Neuronal stem cell (in vitro differentiated cells): ENCODE measurements at regions not wholly inside any gene's neighbourhood (a gene's known extent, or its start where the extent isn't known, plus 50 kb on each side); places are given as distances from the start of the nearest gene placed in this dataset.

Experiments
- DNase-seq: peaks from one replicate; pipeline ENCODE4 v3.0.0-alpha.2; 2013; ENCODE audit warnings: low spot score
- H2AFZ ChIP-seq: one replicate; pipeline ENCODE4 v1.6.1; 2013; ENCODE audit warnings: mild to moderate bottlenecking, low read length, inconsistent platforms
- H2AK5ac ChIP-seq: 2 replicates; pipeline ENCODE4 v1.6.1; 2013; ENCODE audit warnings: low read depth, mild to moderate bottlenecking, inconsistent platforms, low read length, moderate library complexity, mixed read lengths
- H2BK120ac ChIP-seq: 2 replicates; pipeline ENCODE4 v1.6.1; 2013; ENCODE audit warnings: low read depth, mild to moderate bottlenecking, inconsistent platforms, low read length, moderate library complexity, mixed read lengths
- H2BK12ac ChIP-seq: one replicate; pipeline ENCODE4 v1.6.1; 2013; ENCODE audit warnings: low read length, inconsistent platforms
- H2BK15ac ChIP-seq: 2 replicates; pipeline ENCODE4 v1.6.1; 2013; ENCODE audit warnings: mild to moderate bottlenecking, low read length, inconsistent platforms, mixed read lengths
- H2BK5ac ChIP-seq: one replicate; pipeline ENCODE4 v1.6.1; 2013; ENCODE audit warnings: inconsistent platforms, mild to moderate bottlenecking, low read length, moderate library complexity
- H3K14ac ChIP-seq: one replicate; pipeline ENCODE4 v1.6.1; 2013; ENCODE audit warnings: low read length, inconsistent platforms
- H3K18ac ChIP-seq: 2 replicates; pipeline ENCODE4 v1.6.1; 2013; ENCODE audit warnings: low read length, inconsistent platforms
- H3K23ac ChIP-seq: 2 replicates; pipeline ENCODE4 v1.6.1; 2013; ENCODE audit warnings: low read depth, mild to moderate bottlenecking, mixed read lengths, low read length, inconsistent platforms; ENCODE audit not compliant: poor library complexity
- H3K27ac ChIP-seq: replicated peaks from 3 replicates; pipeline ENCODE4 v1.5.1; 2013; ENCODE audit warnings: low read length, inconsistent platforms
- H3K27me3 ChIP-seq, 3 experiments: 2 replicates each; pipeline ENCODE4 v1.6.1; 2013; ENCODE audit warnings: low read length in 3 of 3, mild to moderate bottlenecking in 2 of 3, inconsistent platforms in 1 of 3, low read depth in 1 of 3, mixed read lengths in 1 of 3, moderate library complexity in 1 of 3; ENCODE audit not compliant: control insufficient read depth in 3 of 3, insufficient read depth in 3 of 3
- H3K36me3 ChIP-seq, 2 donors: replicated peaks in 1 of 2; 2 replicates each; pipeline ENCODE4 v1.6.1; 2013; ENCODE audit warnings: low read length in 2 of 2; ENCODE audit not compliant: control insufficient read depth in 2 of 2, insufficient read depth in 2 of 2
- H3K4ac ChIP-seq: 2 replicates; pipeline ENCODE4 v1.6.1; 2013; ENCODE audit warnings: inconsistent platforms, mild to moderate bottlenecking, low read length, moderate library complexity
- H3K4me1 ChIP-seq, 2 donors: 1 replicate in 1 of 2; 2 replicates in 1 of 2; pipeline ENCODE4 v1.6.1; 2013; ENCODE audit warnings: low read length in 2 of 2, low read depth in 1 of 2; ENCODE audit not compliant: control insufficient read depth in 2 of 2, insufficient read depth in 1 of 2
- H3K4me2 ChIP-seq: one replicate; pipeline ENCODE4 v1.6.1; 2013; ENCODE audit warnings: mild to moderate bottlenecking, low read length, inconsistent platforms; ENCODE audit not compliant: insufficient read depth, poor library complexity, severe bottlenecking
- H3K4me3 ChIP-seq, 2 donors: 2 replicates each; pipeline ENCODE4 v1.5.1; 2013; ENCODE audit warnings: low read length in 2 of 2, mild to moderate bottlenecking in 2 of 2, inconsistent platforms in 1 of 2, moderate library complexity in 1 of 2
- H3K79me1 ChIP-seq: one replicate; pipeline ENCODE4 v1.6.1; 2013; ENCODE audit warnings: low read depth, mild to moderate bottlenecking, inconsistent platforms, low read length, moderate library complexity
- H3K9ac ChIP-seq: one replicate; pipeline ENCODE4 v1.6.1; 2013; ENCODE audit warnings: mild to moderate bottlenecking, low read depth, low read length, inconsistent platforms; ENCODE audit not compliant: poor library complexity
- H3K9me3 ChIP-seq, 2 donors: replicated peaks in 1 of 2; 2 replicates each; pipeline versions ENCODE3 to v1.6.1; 2013; ENCODE audit warnings: low read length in 2 of 2, mild to moderate bottlenecking in 2 of 2, inconsistent platforms in 1 of 2, low read depth in 1 of 2, mixed read lengths in 1 of 2, moderate library complexity in 1 of 2; ENCODE audit not compliant: control insufficient read depth in 2 of 2, insufficient read depth in 1 of 2
- H4K8ac ChIP-seq: one replicate; pipeline ENCODE4 v1.6.1; 2013; ENCODE audit warnings: low read depth, mild to moderate bottlenecking, inconsistent platforms, low read length, moderate library complexity
- H4K91ac ChIP-seq: one replicate; pipeline ENCODE4 v1.6.1; 2013; ENCODE audit warnings: low read length, low read depth, mild to moderate bottlenecking, inconsistent platforms; ENCODE audit not compliant: poor library complexity
- WGBS, 2 donors: extraction: QIAGEN DNeasy Blood & Tissue Kit; methylation state at CpG; one replicate each; pipeline ENCODE4 v1.1.7; 2013; ENCODE audit warnings: missing lambda C conversion rate in 2 of 2, mixed read lengths in 1 of 2; ENCODE audit not compliant: insufficient read length in 2 of 2, insufficient replicate concordance in 1 of 2; ENCODE audit errors: extremely low coverage in 2 of 2; 5-methylcytosine and 5-hydroxymethylcytosine counted together

DNA sequence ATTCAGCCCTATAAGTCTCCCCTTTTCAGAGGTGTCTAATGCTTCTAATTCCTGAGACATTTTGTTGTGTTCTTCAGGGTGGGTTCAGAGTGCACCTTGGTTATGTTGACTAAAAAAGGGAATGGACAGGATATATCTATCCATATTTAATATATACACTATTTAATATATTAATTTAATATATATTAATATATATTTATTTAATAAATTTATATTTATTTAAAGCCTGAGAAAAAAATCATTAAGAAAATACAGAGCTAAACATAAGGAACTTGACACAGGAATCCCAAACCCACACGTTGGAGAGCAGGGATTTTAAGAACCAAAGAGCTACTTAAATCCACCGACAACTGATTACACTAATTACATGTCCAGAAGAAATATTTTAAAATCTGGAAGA, 674.2 kb upstream of the KIRREL3 start:
- no peak overlapping the region for H2BK15ac ChIP-seq
- no peak overlapping the region for H2AK5ac ChIP-seq
- no peak overlapping the region for H4K91ac ChIP-seq
- H3K79me1 ChIP-seq: no peaks in the 10 kb centered on the region
- no peak for DNase-seq
- H3K9ac ChIP-seq: no peak overlapping the region
- no peak overlapping the region for H3K18ac ChIP-seq
- H3K36me3 ChIP-seq: no peaks in the 10 kb centered on the region
- no peaks in the 10 kb centered on the region for H3K27me3 ChIP-seq
- no CpG with 5 or more reads among the region's 2 CpGs for WGBS, 2 donors
- no peak overlapping the region for H3K14ac ChIP-seq
- no peak overlapping the region for H3K27ac ChIP-seq
- H3K23ac ChIP-seq: no peak overlapping the region
- H4K8ac ChIP-seq: no peak overlapping the region
- H2AFZ ChIP-seq: no peak overlapping the region
- no peak overlapping the region for H3K4ac ChIP-seq
- H3K9me3 ChIP-seq: no peaks in the 10 kb centered on the region
- H2BK12ac ChIP-seq: no peak overlapping the region
- H3K4me1 ChIP-seq: peaks cover 5 to 13% of the 10 kb centered on the region in 2 donors
- no peak overlapping the region for H3K4me3 ChIP-seq
- no peak overlapping the region for H2BK5ac ChIP-seq
- H3K4me2 ChIP-seq: no peak overlapping the region
- H2BK120ac ChIP-seq: no peak overlapping the region

DNA sequence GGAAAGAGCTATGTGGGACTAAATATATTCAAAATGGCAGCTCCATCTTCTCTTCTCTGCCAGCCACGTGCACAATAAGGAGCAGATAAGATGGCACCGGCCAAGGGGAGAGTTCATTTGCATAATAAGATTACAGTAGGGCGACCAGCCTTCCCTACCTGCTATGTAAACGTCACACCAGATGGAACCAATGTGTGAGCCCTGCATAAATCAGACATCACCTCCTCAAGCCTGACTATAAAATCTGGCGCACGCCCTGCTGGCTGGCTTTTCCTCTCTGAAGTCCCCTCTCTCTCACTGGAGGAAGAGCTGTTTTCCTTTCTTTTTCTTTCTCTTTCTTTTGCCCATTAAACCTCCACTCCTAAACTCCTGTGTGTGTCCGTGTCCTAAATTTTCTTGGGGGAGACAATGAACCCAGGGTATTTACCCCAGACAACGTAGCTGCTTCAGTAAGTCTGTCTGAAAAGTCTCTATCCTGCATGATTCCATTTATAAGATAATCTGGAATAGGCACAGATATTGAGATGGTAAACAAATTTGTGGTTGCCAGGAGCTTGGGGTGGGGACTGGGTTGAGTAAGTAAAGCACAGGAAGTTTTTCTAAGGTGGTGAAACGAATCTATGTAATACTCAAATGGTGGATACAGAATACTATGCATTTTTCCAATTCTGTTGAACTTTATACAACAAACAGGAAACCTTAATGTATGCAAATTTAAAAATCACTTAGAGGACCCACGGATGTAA, 670.0 kb upstream of the KIRREL3 start:
- Histone ChIP-seq H3K18ac (no peak overlapping the region), H3K23ac (no peak overlapping the region), H2BK12ac (no peak overlapping the region), H2BK5ac (no peak overlapping the region), H3K9ac (no peak overlapping the region), H3K4me2 (no peak overlapping the region), H3K9me3 (no peaks in the 10 kb centered on the region), H3K4ac (no peak overlapping the region), H2BK120ac (no peak overlapping the region), H2BK15ac (no peak overlapping the region), H4K91ac (no peak overlapping the region), H2AFZ (peak overlapping the region; percentile 49), H3K36me3 (no peaks in the 10 kb centered on the region), H3K4me3 (no peak overlapping the region), H2AK5ac (no peak overlapping the region), H3K4me1 (peaks cover 0 to 2% of the 10 kb centered on the region in 2 donors), H4K8ac (no peak overlapping the region), H3K79me1 (no peaks in the 10 kb centered on the region), H3K27ac (no peak overlapping the region), H3K14ac (no peak overlapping the region), H3K27me3 (no peaks in the 10 kb centered on the region)
- DNase-seq: no peak
- no CpG with 5 or more reads among the region's 10 CpGs for WGBS, 2 donors

DNA sequence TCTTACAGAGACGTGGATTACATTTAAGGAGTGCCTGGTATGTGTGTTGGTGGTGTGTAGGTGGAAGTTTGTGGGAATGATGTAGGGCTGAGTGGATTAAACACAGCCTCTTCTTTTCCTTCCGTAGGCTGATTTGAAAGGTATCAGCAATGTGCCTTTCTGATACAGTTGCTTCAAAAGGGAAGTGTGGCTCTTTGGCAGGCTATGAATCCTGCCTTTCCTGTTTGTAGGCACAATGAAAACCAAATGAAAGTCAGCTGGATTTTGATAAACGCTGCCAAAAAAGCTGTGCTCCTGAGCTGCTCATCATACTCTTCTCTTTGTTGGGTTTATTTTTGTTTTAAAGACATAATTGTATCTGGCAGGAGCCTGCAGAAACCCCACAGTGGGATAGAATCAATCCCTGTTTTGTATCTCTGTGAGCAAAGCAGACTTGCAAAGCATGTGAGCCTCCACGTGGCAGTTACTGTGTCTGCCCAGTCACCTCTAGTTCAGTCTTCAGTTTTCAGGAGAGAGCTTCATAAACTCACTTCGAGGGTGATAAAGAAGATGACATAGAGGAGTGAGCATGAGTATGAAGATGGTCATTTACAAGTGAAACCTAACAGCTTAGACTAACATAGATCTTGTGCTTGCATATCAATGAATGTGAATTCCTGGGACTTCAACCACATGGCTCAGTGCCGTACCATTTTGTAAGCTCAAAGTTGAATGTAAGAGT, 655.7 kb upstream of the KIRREL3 start:
- Histone ChIP-seq H2AK5ac (no peak overlapping the region), H3K9ac (no peak overlapping the region), H3K27me3 (no peaks in the 10 kb centered on the region), H2AFZ (peak overlapping the region; percentile 72), H3K4me3 (no peak overlapping the region), H2BK120ac (no peak overlapping the region), H3K27ac (no peak overlapping the region), H3K23ac (no peak overlapping the region), H3K9me3 (peaks cover 4 to 5% of the 10 kb centered on the region in 2 donors), H2BK12ac (no peak overlapping the region), H3K79me1 (no peaks in the 10 kb centered on the region), H3K14ac (no peak overlapping the region), H4K8ac (no peak overlapping the region), H2BK5ac (no peak overlapping the region), H2BK15ac (no peak overlapping the region), H3K4me1 (no peaks in the 10 kb centered on the region), H3K4me2 (no peak overlapping the region), H3K18ac (no peak overlapping the region), H3K36me3 (no peaks in the 10 kb centered on the region), H3K4ac (no peak overlapping the region), H4K91ac (no peak overlapping the region)
- DNase-seq: no peak
- WGBS, 2 donors: no CpG with 5 or more reads among the region's 6 CpGs

DNA sequence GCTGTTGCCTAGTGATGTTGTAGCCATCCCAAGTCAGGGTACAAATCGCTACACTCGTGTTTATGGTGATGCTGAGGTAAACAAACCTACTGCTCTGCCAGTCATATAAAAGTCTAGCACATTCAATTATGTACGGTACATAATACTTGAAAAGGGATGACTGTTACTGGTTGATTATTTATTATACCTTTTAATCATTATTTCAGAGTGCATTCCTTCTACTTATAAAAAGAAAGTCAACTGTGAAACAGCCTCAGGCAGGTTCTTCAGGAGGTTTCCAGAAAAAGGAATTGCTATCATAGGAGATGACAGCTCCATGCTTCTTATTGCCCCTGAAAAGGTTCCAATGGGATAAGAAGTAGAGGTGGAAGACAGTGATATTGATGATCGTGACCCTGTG, 652.5 kb upstream of the KIRREL3 start:
- no CpG with 5 or more reads among the region's 4 CpGs for WGBS, 2 donors

More for the DNA sequence above, 652.5 kb upstream of the KIRREL3 start:
- no peak overlapping the region for H3K14ac ChIP-seq
- no peak overlapping the region for H3K4me2 ChIP-seq
- no peak overlapping the region for H3K18ac ChIP-seq
- H4K91ac ChIP-seq: no peak overlapping the region
- no peak overlapping the region for H2BK5ac ChIP-seq
- H3K23ac ChIP-seq: no peak overlapping the region
- no peak for DNase-seq
- H2BK120ac ChIP-seq: no peak overlapping the region
- no peak overlapping the region for H4K8ac ChIP-seq
- peaks cover 4 to 5% of the 10 kb centered on the region in 2 donors for H3K9me3 ChIP-seq
- no peaks in the 10 kb centered on the region for H3K27me3 ChIP-seq
- no peak overlapping the region for H3K4me3 ChIP-seq
- no peak overlapping the region for H2BK12ac ChIP-seq
- H2BK15ac ChIP-seq: no peak overlapping the region
- H3K4ac ChIP-seq: no peak overlapping the region
- H3K9ac ChIP-seq: no peak overlapping the region
- H3K36me3 ChIP-seq: no peaks in the 10 kb centered on the region
- H3K27ac ChIP-seq: no peak overlapping the region
- H2AK5ac ChIP-seq: no peak overlapping the region
- no peaks in the 10 kb centered on the region for H3K4me1 ChIP-seq
- H3K79me1 ChIP-seq: no peaks in the 10 kb centered on the region
- H2AFZ ChIP-seq: no peak overlapping the region
